ENCODE measurements at regions not wholly inside any gene's neighbourhood (a gene's known extent, or its start where the extent isn't known, plus 50 kb on each side); places are given as distances from the start of the nearest gene placed in this dataset.
"Not testable (repeated sequence)": the region's sequence is repeated elsewhere in the genome, so short reads cannot be mapped to it uniquely, and the experiment has no call there.

DNA sequence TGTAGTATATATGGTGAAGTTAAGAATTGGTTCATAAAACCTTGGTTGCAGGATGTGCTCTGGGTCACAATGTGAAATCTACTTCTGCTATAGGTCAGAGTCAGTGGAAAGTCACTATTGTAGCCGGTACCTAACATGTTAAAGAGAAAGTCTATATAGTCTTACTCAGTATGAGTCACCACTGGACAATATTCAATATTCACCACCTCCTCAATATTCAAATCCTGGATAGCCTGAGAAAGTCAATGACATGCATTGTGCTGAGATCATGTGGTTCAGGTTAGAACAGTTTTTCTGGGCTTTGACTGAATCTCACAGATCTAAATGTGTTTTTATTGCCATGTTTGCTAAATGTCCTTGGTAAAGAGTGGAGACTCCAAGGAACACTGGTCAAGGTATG, 108.8 kb downstream of the HMHB1 start:
- DNase-seq (ENCODE audit: low spot score) (no peak), ATAC-seq (ENCODE audit: low FRiP score) (no peak)
- TF ChIP-seq, protein P1, sequence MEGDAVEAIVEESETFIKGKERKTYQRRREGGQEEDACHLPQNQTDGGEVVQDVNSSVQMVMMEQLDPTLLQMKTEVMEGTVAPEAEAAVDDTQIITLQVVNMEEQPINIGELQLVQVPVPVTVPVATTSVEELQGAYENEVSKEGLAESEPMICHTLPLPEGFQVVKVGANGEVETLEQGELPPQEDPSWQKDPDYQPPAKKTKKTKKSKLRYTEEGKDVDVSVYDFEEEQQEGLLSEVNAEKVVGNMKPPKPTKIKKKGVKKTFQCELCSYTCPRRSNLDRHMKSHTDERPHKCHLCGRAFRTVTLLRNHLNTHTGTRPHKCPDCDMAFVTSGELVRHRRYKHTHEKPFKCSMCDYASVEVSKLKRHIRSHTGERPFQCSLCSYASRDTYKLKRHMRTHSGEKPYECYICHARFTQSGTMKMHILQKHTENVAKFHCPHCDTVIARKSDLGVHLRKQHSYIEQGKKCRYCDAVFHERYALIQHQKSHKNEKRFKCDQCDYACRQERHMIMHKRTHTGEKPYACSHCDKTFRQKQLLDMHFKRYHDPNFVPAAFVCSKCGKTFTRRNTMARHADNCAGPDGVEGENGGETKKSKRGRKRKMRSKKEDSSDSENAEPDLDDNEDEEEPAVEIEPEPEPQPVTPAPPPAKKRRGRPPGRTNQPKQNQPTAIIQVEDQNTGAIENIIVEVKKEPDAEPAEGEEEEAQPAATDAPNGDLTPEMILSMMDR (IDR thresholded peaks at IDR 0.05): no peak

DNA sequence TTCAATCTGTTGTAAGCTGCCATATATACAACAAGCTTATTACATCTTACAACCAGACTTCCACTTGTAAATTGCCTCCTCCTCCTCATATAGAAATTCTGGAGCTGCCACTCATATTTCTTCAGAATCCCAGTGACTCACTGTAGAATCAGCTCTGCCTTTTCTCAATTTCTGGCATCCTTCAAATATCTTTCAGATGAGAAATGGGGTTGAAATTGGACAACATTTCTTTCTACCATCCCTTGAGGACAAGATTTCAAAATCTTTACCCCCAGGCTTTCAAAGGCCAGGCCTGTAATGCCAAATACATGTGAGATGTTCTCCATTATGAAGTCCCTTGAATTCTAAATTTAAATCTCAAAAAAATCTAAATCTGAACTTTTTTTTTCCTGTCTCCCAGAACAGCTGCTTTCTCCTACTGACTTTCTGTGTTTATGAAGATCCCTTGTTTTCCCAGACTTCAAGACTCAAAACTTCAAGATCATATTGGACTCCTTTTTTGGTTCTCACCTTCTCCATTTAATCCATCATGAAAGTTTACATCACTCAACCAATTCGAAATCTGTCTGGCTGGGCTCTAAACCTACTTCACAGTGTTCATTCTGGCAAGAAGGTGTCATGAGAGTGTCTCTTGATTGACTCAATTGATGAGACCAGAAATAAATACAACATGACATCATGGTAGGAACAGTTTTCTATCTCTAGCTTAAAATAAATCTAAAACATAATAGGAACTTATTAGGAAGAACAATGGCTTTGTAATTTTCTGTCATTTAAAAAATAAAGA, 109.8 kb downstream of the HMHB1 start:
- ATAC-seq (ENCODE audit: low FRiP score): peak; percentile 87
- TF ChIP-seq, protein P1 (IDR thresholded peaks at IDR 0.05): no peak
- DNase-seq (ENCODE audit: low spot score): no peak

DNA sequence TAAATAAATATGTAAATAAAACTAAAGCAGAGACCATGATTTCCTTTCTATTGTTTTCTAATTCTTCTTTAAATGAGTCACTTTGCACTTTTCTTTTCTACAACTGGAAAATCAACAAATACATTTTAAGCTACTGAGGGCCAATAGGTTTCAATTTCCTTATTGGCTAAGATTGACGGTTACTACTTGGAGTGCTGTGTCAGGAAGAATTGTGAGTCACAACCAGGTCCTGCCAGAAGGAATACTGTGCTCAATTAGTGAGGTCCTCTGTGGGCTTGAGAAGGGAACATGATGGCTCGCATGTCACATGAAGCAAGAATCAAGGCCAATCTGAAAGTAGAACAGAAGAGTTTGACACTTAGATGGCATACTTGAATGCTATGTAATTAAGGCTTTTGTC, 110.8 kb downstream of the HMHB1 start:
- no peak for DNase-seq (ENCODE audit: low spot score)
- TF ChIP-seq, protein P1 (IDR thresholded peaks at IDR 0.05): no peak
- no peak for ATAC-seq (ENCODE audit: low FRiP score)

DNA sequence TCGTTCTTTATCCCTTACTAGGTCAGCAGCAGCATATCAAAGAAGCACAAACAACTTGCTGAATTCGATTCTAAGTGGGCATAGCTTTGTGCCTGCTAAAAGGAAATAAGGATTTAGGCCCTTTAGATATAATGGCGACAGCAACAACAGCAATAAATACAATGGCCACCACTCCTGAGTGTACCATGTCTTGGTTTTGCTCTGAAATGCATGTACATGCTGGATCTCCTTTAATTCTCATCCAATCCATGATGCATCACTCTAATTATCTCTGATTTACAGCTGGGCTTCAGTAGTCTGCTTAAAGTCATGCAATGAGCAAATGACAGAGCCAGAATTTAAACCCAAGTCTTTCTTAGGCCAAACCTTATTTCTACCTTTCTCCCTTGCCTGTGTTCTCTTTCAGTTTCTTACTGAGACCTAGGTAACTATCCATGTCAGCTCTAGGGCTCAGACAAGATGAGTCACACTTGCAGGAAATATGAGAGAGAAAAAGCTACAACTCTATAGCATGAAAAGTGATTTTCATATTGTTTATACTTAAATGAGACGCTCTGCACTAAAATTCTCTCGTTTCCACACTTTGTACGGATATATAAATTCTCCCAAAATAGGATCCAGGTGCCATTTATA, 111.8 kb downstream of the HMHB1 start:
- TF ChIP-seq, protein P1 (IDR thresholded peaks at IDR 0.05): no peak
- DNase-seq (ENCODE audit: low spot score) (no peak), ATAC-seq (ENCODE audit: low FRiP score) (peak; percentile 82)

DNA sequence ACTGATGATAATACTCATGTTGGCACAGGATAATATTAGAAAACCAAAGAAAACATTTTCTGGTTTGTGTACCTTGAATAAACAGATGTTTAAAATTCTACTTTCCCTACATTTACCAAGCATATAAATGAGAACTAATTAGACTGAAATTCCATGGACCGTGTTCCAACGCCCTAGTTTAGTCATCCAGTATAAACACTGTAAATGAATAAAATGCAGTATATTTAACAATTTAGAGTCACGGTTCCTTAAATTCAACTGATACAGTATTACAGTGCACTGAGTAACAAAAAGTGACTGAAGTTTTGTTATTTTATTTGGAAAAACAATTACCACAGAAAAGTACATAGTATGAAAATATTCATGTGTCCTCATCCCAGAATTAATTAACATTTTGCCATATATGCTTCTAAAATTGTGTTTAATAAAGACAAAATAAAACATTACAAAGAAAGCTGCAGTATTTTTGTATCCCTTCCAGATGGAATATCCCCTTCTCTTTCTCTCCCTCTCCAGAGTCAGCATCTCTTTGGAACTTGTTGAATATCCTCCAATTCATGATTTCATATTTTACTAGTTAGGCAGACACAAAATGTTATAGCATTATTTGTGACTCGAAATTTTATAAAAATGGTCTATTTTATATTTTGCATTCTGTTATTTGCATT, 112.5 kb downstream of the HMHB1 start:
- DNase-seq (ENCODE audit: low spot score) (no peak), ATAC-seq (ENCODE audit: low FRiP score) (no peak)
- TF ChIP-seq, protein P1 (IDR thresholded peaks at IDR 0.05): no peak

DNA sequence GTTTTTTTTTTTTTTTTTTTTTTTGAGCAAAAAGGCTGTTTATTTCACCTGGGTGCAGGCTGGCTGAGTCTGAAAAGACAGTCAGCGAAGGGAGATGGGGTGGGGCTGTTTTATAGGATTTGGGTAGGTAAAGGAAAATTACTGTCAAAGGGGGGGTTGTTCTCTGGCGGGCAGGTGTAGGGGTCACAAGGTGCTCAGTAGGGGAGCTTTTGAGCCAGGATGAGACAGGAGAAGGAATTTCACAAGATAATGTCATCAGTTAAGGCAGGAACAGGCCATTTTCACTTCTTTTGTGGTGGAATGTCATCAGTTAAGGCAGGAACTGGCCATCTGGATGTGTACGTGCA, 113.0 kb downstream of the HMHB1 start:
- DNase-seq (ENCODE audit: low spot score); ATAC-seq (ENCODE audit: low FRiP score): not testable (repeated sequence)

DNA sequence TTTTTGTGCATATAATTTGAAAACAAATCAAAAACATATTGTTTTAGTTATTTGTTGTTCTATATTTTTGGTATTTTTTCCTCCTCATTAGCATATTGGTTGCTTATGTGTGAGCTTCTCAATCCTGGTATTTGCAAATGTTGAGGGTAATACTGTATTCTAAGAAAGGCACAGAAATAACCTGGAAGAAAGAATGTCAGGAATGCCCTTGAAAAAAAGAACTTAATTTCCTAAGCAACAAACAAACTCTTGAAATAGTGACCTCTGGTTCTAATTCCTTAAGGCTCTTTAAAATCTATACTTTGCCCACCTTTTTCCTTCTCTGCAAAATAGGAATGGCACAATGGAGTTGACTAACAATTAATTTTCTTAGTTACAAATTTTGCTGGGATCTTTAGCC, 117.5 kb downstream of the HMHB1 start:
- ATAC-seq (ENCODE audit: low FRiP score) (no peak), DNase-seq (ENCODE audit: low spot score) (no peak)
- TF ChIP-seq, protein P1 (IDR thresholded peaks at IDR 0.05): no peak
